ENCODE measurements at regions not wholly inside any gene's neighbourhood (a gene's known extent, or its start where the extent isn't known, plus 50 kb on each side); places are given as distances from the start of the nearest gene placed in this dataset.
"Not testable (repeated sequence)": the region's sequence is repeated elsewhere in the genome, so short reads cannot be mapped to it uniquely, and the experiment has no call there.

GRCh38 chr14:106803379-106803778 lies 1277.0 kb downstream of the TMEM121 start:
- no peak for DNase-seq (ENCODE audit: low spot score in 2 of 2)
- no peak overlapping the region for H3K27ac ChIP-seq
- H3K4me1 ChIP-seq, result no peaks in the 10 kb centered on the region
- H3K27me3 ChIP-seq, result peaks cover 14% of the 10 kb centered on the region
- H3K9me3 ChIP-seq, result no peaks in the 10 kb centered on the region
- no peaks in the 10 kb centered on the region for H3K36me3 ChIP-seq
- 62% methylated on average over 6 of the region's 6 CpGs for WGBS
- H3K4me3 ChIP-seq, result no peak overlapping the region
- TF ChIP-seq, protein P1, sequence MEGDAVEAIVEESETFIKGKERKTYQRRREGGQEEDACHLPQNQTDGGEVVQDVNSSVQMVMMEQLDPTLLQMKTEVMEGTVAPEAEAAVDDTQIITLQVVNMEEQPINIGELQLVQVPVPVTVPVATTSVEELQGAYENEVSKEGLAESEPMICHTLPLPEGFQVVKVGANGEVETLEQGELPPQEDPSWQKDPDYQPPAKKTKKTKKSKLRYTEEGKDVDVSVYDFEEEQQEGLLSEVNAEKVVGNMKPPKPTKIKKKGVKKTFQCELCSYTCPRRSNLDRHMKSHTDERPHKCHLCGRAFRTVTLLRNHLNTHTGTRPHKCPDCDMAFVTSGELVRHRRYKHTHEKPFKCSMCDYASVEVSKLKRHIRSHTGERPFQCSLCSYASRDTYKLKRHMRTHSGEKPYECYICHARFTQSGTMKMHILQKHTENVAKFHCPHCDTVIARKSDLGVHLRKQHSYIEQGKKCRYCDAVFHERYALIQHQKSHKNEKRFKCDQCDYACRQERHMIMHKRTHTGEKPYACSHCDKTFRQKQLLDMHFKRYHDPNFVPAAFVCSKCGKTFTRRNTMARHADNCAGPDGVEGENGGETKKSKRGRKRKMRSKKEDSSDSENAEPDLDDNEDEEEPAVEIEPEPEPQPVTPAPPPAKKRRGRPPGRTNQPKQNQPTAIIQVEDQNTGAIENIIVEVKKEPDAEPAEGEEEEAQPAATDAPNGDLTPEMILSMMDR (IDR thresholded peaks at IDR 0.05), result no peak
- TF ChIP-seq EP300 (IDR thresholded peaks at IDR 0.05), result no peak
- TF ChIP-seq POLR2A (IDR thresholded peaks at IDR 0.05), result no peak
- TF ChIP-seq POLR2AphosphoS5 (IDR thresholded peaks at IDR 0.05), result no peak

GRCh38 chr14:106807493-106807892 lies 1281.1 kb downstream of the TMEM121 start:
- DNase-seq (ENCODE audit: low spot score in 2 of 2), result no peak
- Histone ChIP-seq H3K27me3 (peaks cover 9% of the 10 kb centered on the region), H3K27ac (no peak overlapping the region), H3K9me3 (no peaks in the 10 kb centered on the region), H3K4me3 (no peak overlapping the region), H3K36me3 (no peaks in the 10 kb centered on the region), H3K4me1 (no peaks in the 10 kb centered on the region)
- no peak for TF ChIP-seq POLR2AphosphoS5 (IDR thresholded peaks at IDR 0.05)
- no peak for TF ChIP-seq POLR2A (IDR thresholded peaks at IDR 0.05)
- no peak for TF ChIP-seq EP300 (IDR thresholded peaks at IDR 0.05)
- TF ChIP-seq, protein P1 (IDR thresholded peaks at IDR 0.05), result no peak
- WGBS, result 64% methylated on average over 3 of the region's 3 CpGs

GRCh38 chr14:106808458-106808857 lies 1282.1 kb downstream of the TMEM121 start:
- no peak overlapping the region for H3K27ac ChIP-seq
- H3K4me3 ChIP-seq, result no peak overlapping the region
- no peaks in the 10 kb centered on the region for H3K9me3 ChIP-seq
- WGBS, result 19% methylated on average over 3 of the region's 3 CpGs
- H3K27me3 ChIP-seq, result no peaks in the 10 kb centered on the region
- no peaks in the 10 kb centered on the region for H3K36me3 ChIP-seq
- no peaks in the 10 kb centered on the region for H3K4me1 ChIP-seq
- TF ChIP-seq EP300 (IDR thresholded peaks at IDR 0.05) (no peak), POLR2A (IDR thresholded peaks at IDR 0.05) (no peak), POLR2AphosphoS5 (IDR thresholded peaks at IDR 0.05) (no peak)
- TF ChIP-seq, protein P1 (IDR thresholded peaks at IDR 0.05), result no peak
- DNase-seq (ENCODE audit: low spot score in 2 of 2), result no peak

GRCh38 chr14:106808907-106809306 lies 1282.5 kb downstream of the TMEM121 start:
- no peaks in the 10 kb centered on the region for H3K27me3 ChIP-seq
- TF ChIP-seq POLR2A (IDR thresholded peaks at IDR 0.05) (no peak), POLR2AphosphoS5 (IDR thresholded peaks at IDR 0.05) (no peak), EP300 (IDR thresholded peaks at IDR 0.05) (no peak)
- TF ChIP-seq, protein P1 (IDR thresholded peaks at IDR 0.05), result no peak
- 76% methylated on average over 2 of the region's 2 CpGs for WGBS
- no peaks in the 10 kb centered on the region for H3K36me3 ChIP-seq
- H3K4me1 ChIP-seq, result no peaks in the 10 kb centered on the region
- H3K9me3 ChIP-seq, result no peaks in the 10 kb centered on the region
- DNase-seq (ENCODE audit: low spot score in 2 of 2), result no peak
- H3K27ac ChIP-seq, result no peak overlapping the region
- no peak overlapping the region for H3K4me3 ChIP-seq

DNA sequence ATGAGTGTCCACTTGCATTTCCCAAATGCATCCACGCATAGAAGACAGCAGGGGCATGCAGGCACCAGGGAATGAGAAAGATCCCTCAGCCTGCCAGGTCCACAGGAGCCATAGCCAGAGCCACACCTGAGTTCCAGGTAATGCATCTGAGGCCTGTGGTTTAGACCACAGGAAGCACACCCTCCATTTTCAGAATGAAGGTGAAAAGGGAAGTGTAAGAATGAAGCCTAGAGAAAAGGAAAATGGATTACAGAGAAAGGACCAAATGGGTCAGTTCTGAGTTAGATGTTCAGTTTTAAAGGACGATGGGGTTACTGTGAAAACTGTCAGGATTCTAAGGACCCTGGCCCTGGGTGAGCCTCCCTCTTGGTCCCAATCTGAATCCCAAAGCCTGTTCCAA lies 1283.2 kb downstream of the TMEM121 start:
- H3K27me3 ChIP-seq, result no peaks in the 10 kb centered on the region
- 55% methylated on average over 2 of the region's 2 CpGs for WGBS
- H3K27ac ChIP-seq, result no peak overlapping the region
- H3K36me3 ChIP-seq, result no peaks in the 10 kb centered on the region
- H3K4me1 ChIP-seq, result no peaks in the 10 kb centered on the region
- DNase-seq (ENCODE audit: low spot score in 2 of 2), result no peak
- H3K9me3 ChIP-seq, result no peaks in the 10 kb centered on the region
- H3K4me3 ChIP-seq, result no peak overlapping the region
- TF ChIP-seq POLR2A (IDR thresholded peaks at IDR 0.05) (no peak), POLR2AphosphoS5 (IDR thresholded peaks at IDR 0.05) (no peak), EP300 (IDR thresholded peaks at IDR 0.05) (no peak)
- TF ChIP-seq, protein P1 (IDR thresholded peaks at IDR 0.05), result no peak

DNA sequence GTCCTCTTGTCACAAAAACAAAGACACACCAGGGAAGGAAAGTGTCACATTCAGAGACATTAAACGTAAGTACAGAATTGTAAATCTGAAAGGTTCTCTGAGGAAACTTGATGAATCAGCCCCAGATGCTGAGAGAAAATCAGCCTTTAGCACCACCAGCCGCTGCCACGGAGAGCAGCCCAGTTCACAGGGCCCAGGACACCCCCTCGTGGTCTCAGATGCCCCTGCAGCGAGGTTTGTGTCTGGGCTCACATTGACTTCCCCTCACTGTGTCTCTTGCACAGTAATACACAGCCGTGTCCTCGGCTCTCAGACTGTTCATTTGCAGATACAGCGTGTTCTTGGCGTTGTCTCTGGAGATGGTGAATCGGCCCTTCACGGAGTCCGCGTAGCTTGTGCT lies 1283.8 kb downstream of the TMEM121 start:
- not testable (repeated sequence) for H3K4me3 ChIP-seq; DNase-seq (ENCODE audit: low spot score in 2 of 2); H3K27me3 ChIP-seq; H3K36me3 ChIP-seq; H3K27ac ChIP-seq; H3K9me3 ChIP-seq; H3K4me1 ChIP-seq
- 76% methylated on average over 13 of the region's 13 CpGs for WGBS
